ENCODE measurements at regions not wholly inside any gene's neighbourhood (a gene's known extent, or its start where the extent isn't known, plus 50 kb on each side); places are given as distances from the start of the nearest gene placed in this dataset.

- no peak overlapping the region for H3K27ac ChIP-seq (replicated peaks; ENCODE audit: low read length)
- no peak overlapping the region for H3K9ac ChIP-seq (ENCODE audit: low read depth, low read length, poor library complexity)
- H3K14ac ChIP-seq (ENCODE audit: low read length): no peak overlapping the region
- H2BK12ac ChIP-seq (ENCODE audit: low read length): no peak overlapping the region
- no peak overlapping the region for H2BK5ac ChIP-seq (ENCODE audit: low read length)
- no peak overlapping the region for H2AFZ ChIP-seq (ENCODE audit: low read length)
- no peaks in the 10 kb centered on the region for H3K9me3 ChIP-seq (replicated peaks in 1 of 2; ENCODE audit: control insufficient read depth in 2 of 2, insufficient read depth in 1 of 2, low read depth in 1 of 2, low read length in 2 of 2)
- no peak overlapping the region for H3K18ac ChIP-seq (ENCODE audit: low read length)
- no peak overlapping the region for H4K91ac ChIP-seq (ENCODE audit: low read depth, low read length, poor library complexity)
- H3K23ac ChIP-seq (ENCODE audit: low read depth, low read length, poor library complexity): no peak overlapping the region
- H3K4ac ChIP-seq (ENCODE audit: low read length): no peak overlapping the region
- peaks cover 0 to 4% of the 10 kb centered on the region in 2 donors for H3K4me1 ChIP-seq (ENCODE audit: control insufficient read depth in 2 of 2, insufficient read depth in 1 of 2, low read depth in 1 of 2, low read length in 2 of 2)
- no peaks in the 10 kb centered on the region for H3K36me3 ChIP-seq (replicated peaks in 1 of 2; ENCODE audit: control insufficient read depth in 2 of 2, insufficient read depth in 2 of 2, low read length in 2 of 2)
- H2AK5ac ChIP-seq (ENCODE audit: low read depth, low read length): no peak overlapping the region
- no peaks in the 10 kb centered on the region for H3K79me1 ChIP-seq (ENCODE audit: low read depth, low read length)
- no peak overlapping the region for H3K4me3 ChIP-seq (ENCODE audit: low read length in 2 of 2)
- H3K4me2 ChIP-seq (ENCODE audit: insufficient read depth, low read length, poor library complexity, severe bottlenecking): no peak overlapping the region
- no peak for DNase-seq (ENCODE audit: low spot score)
- no peak overlapping the region for H2BK15ac ChIP-seq (ENCODE audit: low read length)
- no peak overlapping the region for H4K8ac ChIP-seq (ENCODE audit: low read depth, low read length)
- H2BK120ac ChIP-seq (ENCODE audit: low read depth, low read length): no peak overlapping the region
- no CpG with 5 or more reads among the region's 8 CpGs for WGBS, 2 donors (ENCODE audit: extremely low coverage in 2 of 2, insufficient read length in 2 of 2, insufficient replicate concordance in 1 of 2)
- H3K27me3 ChIP-seq (ENCODE audit: control insufficient read depth in 3 of 3, insufficient read depth in 3 of 3, low read depth in 1 of 3, low read length in 3 of 3): no peaks in the 10 kb centered on the region
Measured at GRCh38 chr10:43945094-43945730, 296.5 kb upstream of the ZNF32 start.

DNA sequence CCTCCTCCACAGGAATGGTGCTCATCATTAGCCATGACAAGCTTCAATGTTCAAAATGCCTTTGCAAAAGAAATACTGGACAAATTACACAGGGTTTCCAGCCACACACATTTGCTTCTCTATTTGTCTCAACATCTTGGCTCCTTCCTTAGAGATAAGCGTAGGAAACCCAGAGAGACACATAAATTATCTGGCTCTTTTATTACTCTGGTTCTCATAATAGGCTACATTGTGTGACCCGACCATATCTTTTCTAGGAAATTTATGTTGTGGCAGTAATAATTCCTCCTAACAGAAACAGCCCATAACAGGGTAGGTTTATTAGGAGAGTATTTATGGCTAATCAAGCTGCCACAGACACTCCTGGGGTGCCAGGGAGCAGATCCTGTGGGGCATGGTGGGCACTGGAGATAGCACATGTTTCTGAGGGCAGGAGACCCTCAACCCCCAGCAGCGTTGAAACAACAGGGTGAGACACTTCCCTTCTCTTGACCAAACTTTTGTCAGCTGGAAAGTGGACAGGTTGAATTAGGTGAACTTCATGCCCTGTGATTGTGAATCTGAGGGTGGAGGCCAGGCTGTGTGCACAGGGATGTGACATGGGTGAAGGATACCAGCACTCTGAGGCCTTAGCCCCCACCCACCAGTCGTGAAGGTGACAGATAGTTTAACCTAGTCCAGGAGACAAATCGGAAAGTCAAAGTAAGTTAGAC lies 295.9 kb upstream of the ZNF32 start:
- Histone ChIP-seq H3K4me1 (ENCODE audit: control insufficient read depth in 2 of 2, insufficient read depth in 1 of 2, low read depth in 1 of 2, low read length in 2 of 2) (peaks cover 0 to 4% of the 10 kb centered on the region in 2 donors), H2AK5ac (ENCODE audit: low read depth, low read length) (no peak overlapping the region), H2BK120ac (ENCODE audit: low read depth, low read length) (no peak overlapping the region), H3K14ac (ENCODE audit: low read length) (no peak overlapping the region), H3K4ac (ENCODE audit: low read length) (no peak overlapping the region), H3K18ac (ENCODE audit: low read length) (no peak overlapping the region), H2BK15ac (ENCODE audit: low read length) (no peak overlapping the region), H3K27me3 (ENCODE audit: control insufficient read depth in 3 of 3, insufficient read depth in 3 of 3, low read depth in 1 of 3, low read length in 3 of 3) (no peaks in the 10 kb centered on the region), H4K8ac (ENCODE audit: low read depth, low read length) (no peak overlapping the region), H3K4me2 (ENCODE audit: insufficient read depth, low read length, poor library complexity, severe bottlenecking) (no peak overlapping the region), H2BK12ac (ENCODE audit: low read length) (no peak overlapping the region), H3K9me3 (replicated peaks in 1 of 2; ENCODE audit: control insufficient read depth in 2 of 2, insufficient read depth in 1 of 2, low read depth in 1 of 2, low read length in 2 of 2) (no peaks in the 10 kb centered on the region), H3K36me3 (replicated peaks in 1 of 2; ENCODE audit: control insufficient read depth in 2 of 2, insufficient read depth in 2 of 2, low read length in 2 of 2) (no peaks in the 10 kb centered on the region), H3K23ac (ENCODE audit: low read depth, low read length, poor library complexity) (no peak overlapping the region), H3K4me3 (ENCODE audit: low read length in 2 of 2) (no peak overlapping the region), H3K79me1 (ENCODE audit: low read depth, low read length) (no peaks in the 10 kb centered on the region), H3K9ac (ENCODE audit: low read depth, low read length, poor library complexity) (no peak overlapping the region), H4K91ac (ENCODE audit: low read depth, low read length, poor library complexity) (no peak overlapping the region), H3K27ac (replicated peaks; ENCODE audit: low read length) (no peak overlapping the region), H2AFZ (ENCODE audit: low read length) (no peak overlapping the region), H2BK5ac (ENCODE audit: low read length) (no peak overlapping the region)
- no peak for DNase-seq (ENCODE audit: low spot score)
- no CpG with 5 or more reads among the region's 5 CpGs for WGBS, 2 donors (ENCODE audit: extremely low coverage in 2 of 2, insufficient read length in 2 of 2, insufficient replicate concordance in 1 of 2)

DNA sequence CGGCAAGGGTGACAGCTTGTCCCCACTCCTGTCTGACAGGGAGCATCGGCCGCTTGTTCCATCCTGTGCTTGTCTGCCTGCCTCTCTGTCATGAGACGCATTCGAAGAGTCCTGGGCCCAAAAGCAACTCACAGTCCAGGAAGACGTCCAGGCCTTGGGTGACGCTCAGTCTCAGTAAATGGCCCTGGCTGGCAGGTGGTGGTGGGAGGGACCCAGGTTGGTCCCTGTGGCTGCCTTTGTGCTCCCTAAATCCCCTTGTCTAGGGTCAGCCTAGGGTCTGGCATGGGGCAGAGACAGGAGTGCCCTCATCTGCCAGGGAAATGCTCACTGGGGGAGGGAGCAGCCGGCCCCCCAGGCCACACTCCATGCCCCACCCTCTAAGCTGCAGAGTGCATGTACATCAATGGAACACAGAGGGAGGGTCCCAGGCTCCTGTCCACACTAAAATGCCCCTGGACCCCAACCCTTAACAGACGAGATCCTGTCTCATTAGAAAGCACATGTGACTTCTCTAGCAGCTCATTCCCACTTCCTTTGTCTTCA lies 295.2 kb upstream of the ZNF32 start:
- Histone ChIP-seq H2BK12ac (ENCODE audit: low read length) (no peak overlapping the region), H3K4me3 (ENCODE audit: low read length in 2 of 2) (no peak overlapping the region), H3K27ac (replicated peaks; ENCODE audit: low read length) (no peak overlapping the region), H3K18ac (ENCODE audit: low read length) (peak overlapping the region; percentile 90), H4K8ac (ENCODE audit: low read depth, low read length) (no peak overlapping the region), H4K91ac (ENCODE audit: low read depth, low read length, poor library complexity) (no peak overlapping the region), H3K4me2 (ENCODE audit: insufficient read depth, low read length, poor library complexity, severe bottlenecking) (no peak overlapping the region), H3K23ac (ENCODE audit: low read depth, low read length, poor library complexity) (peak overlapping the region; percentile 20), H2BK5ac (ENCODE audit: low read length) (no peak overlapping the region), H3K36me3 (replicated peaks in 1 of 2; ENCODE audit: control insufficient read depth in 2 of 2, insufficient read depth in 2 of 2, low read length in 2 of 2) (no peaks in the 10 kb centered on the region), H2BK15ac (ENCODE audit: low read length) (no peak overlapping the region), H2BK120ac (ENCODE audit: low read depth, low read length) (no peak overlapping the region), H3K9ac (ENCODE audit: low read depth, low read length, poor library complexity) (no peak overlapping the region), H3K27me3 (ENCODE audit: control insufficient read depth in 3 of 3, insufficient read depth in 3 of 3, low read depth in 1 of 3, low read length in 3 of 3) (no peaks in the 10 kb centered on the region), H3K14ac (ENCODE audit: low read length) (no peak overlapping the region), H3K4me1 (ENCODE audit: control insufficient read depth in 2 of 2, insufficient read depth in 1 of 2, low read depth in 1 of 2, low read length in 2 of 2) (peaks cover 0 to 4% of the 10 kb centered on the region in 2 donors), H3K79me1 (ENCODE audit: low read depth, low read length) (no peaks in the 10 kb centered on the region), H3K9me3 (replicated peaks in 1 of 2; ENCODE audit: control insufficient read depth in 2 of 2, insufficient read depth in 1 of 2, low read depth in 1 of 2, low read length in 2 of 2) (no peaks in the 10 kb centered on the region), H2AFZ (ENCODE audit: low read length) (no peak overlapping the region), H2AK5ac (ENCODE audit: low read depth, low read length) (no peak overlapping the region), H3K4ac (ENCODE audit: low read length) (no peak overlapping the region)
- WGBS, 2 donors (ENCODE audit: extremely low coverage in 2 of 2, insufficient read length in 2 of 2, insufficient replicate concordance in 1 of 2): no CpG with 5 or more reads among the region's 9 CpGs
- DNase-seq (ENCODE audit: low spot score): no peak

DNA sequence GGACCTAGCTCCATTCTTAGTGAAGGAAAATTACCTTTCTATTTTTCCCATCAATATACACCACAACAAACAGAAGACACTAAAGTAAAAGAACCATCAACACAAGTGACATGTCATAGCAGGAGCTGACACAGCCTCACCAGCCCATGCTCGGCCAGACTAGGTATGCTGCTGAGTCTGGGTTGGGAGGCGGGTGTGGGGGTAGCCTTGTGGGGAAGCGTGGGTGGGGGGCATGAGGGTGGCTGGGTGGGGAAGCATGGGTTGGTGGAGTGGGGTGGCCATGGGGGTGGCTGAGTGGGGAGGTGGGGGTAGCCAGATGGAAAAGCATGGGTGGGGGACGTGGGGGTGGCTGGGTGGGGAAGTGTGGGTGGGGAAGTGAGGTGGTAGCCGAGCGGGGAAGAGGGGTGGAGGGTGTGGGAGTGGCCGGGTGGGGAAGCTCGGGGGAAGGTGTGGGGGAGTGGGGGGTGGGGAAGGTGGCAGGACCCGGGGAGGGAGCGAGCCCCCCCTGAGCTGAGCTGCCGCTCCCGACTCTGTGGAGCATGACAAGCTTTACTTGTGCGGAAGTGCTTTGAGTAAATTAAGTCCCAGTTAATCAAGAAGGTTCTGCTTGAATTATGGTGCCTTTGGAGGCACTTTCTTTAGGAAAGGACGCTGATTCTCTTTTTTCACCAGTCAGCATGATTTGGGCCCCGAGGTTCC lies 294.6 kb upstream of the ZNF32 start:
- DNase-seq (ENCODE audit: low spot score): no peak

More for the DNA sequence above, 294.6 kb upstream of the ZNF32 start:
- Histone ChIP-seq H3K27ac (replicated peaks; ENCODE audit: low read length) (no peak overlapping the region), H3K23ac (ENCODE audit: low read depth, low read length, poor library complexity) (no peak overlapping the region), H2BK5ac (ENCODE audit: low read length) (no peak overlapping the region), H4K91ac (ENCODE audit: low read depth, low read length, poor library complexity) (no peak overlapping the region), H3K36me3 (replicated peaks in 1 of 2; ENCODE audit: control insufficient read depth in 2 of 2, insufficient read depth in 2 of 2, low read length in 2 of 2) (no peaks in the 10 kb centered on the region), H4K8ac (ENCODE audit: low read depth, low read length) (no peak overlapping the region), H3K27me3 (ENCODE audit: control insufficient read depth in 3 of 3, insufficient read depth in 3 of 3, low read depth in 1 of 3, low read length in 3 of 3) (no peaks in the 10 kb centered on the region), H3K18ac (ENCODE audit: low read length) (no peak overlapping the region), H3K14ac (ENCODE audit: low read length) (no peak overlapping the region), H3K4ac (ENCODE audit: low read length) (no peak overlapping the region), H2BK15ac (ENCODE audit: low read length) (no peak overlapping the region), H3K4me2 (ENCODE audit: insufficient read depth, low read length, poor library complexity, severe bottlenecking) (no peak overlapping the region), H3K79me1 (ENCODE audit: low read depth, low read length) (no peaks in the 10 kb centered on the region), H3K9ac (ENCODE audit: low read depth, low read length, poor library complexity) (no peak overlapping the region), H3K9me3 (replicated peaks in 1 of 2; ENCODE audit: control insufficient read depth in 2 of 2, insufficient read depth in 1 of 2, low read depth in 1 of 2, low read length in 2 of 2) (no peaks in the 10 kb centered on the region), H2AFZ (ENCODE audit: low read length) (no peak overlapping the region), H2BK12ac (ENCODE audit: low read length) (no peak overlapping the region), H2BK120ac (ENCODE audit: low read depth, low read length) (no peak overlapping the region), H2AK5ac (ENCODE audit: low read depth, low read length) (no peak overlapping the region), H3K4me1 (ENCODE audit: control insufficient read depth in 2 of 2, insufficient read depth in 1 of 2, low read depth in 1 of 2, low read length in 2 of 2) (peaks cover 0 to 4% of the 10 kb centered on the region in 2 donors), H3K4me3 (ENCODE audit: low read length in 2 of 2) (no peak overlapping the region)
- no CpG with 5 or more reads among the region's 15 CpGs for WGBS, 2 donors (ENCODE audit: extremely low coverage in 2 of 2, insufficient read length in 2 of 2, insufficient replicate concordance in 1 of 2)
